ENCODE measurements at regions not wholly inside any gene's neighbourhood (a gene's known extent, or its start where the extent isn't known, plus 50 kb on each side); places are given as distances from the start of the nearest gene placed in this dataset.

DNA sequence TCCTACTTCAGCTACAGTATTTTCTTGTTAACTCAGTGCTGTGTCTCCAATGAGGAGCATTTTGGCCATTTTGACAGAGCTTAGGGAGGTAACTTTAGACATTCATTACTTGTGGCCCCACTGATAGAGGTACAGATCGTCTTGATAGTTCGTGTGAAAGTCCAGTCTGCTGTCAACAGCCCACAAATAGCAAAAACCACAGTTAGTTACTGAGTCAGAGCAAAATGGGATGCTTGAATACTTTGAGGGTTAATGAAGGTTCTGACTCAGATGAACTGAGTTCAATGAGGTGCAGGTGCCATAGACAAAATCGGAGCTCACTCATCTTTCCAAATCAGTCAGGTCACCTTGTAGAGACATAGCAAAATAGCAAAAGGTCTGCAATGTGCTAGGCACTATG, 163.1 kb upstream of the TLE4 start:
- no peak for DNase-seq (ENCODE audit: low spot score)
- no peaks in the 10 kb centered on the region for H3F3A ChIP-seq (ENCODE audit: low read depth)
- H3K36me3 ChIP-seq = no peaks in the 10 kb centered on the region
- Mint-ChIP-seq H3K9me3 (peaks cover 3% of the 10 kb centered on the region), H3K36me3 (no peaks in the 10 kb centered on the region), H3K4me1 (no peaks in the 10 kb centered on the region), H3K27me3 (ENCODE audit: insufficient read depth, low read depth) (no peaks in the 10 kb centered on the region), H3K4me3 (no peak overlapping the region), H3K27ac (no peak overlapping the region)
- H3K27me3 ChIP-seq = no peaks in the 10 kb centered on the region
- H3K4me3 ChIP-seq = no peak overlapping the region
- H3K79me2 ChIP-seq (ENCODE audit: low read depth) = no peaks in the 10 kb centered on the region
- no peaks in the 10 kb centered on the region for H3K9me3 ChIP-seq (ENCODE audit: low read depth)
- H3K4me1 ChIP-seq = no peaks in the 10 kb centered on the region
- no peak overlapping the region for H3K4me2 ChIP-seq
- no peak overlapping the region for H3K9ac ChIP-seq
- TF ChIP-seq, protein P1, sequence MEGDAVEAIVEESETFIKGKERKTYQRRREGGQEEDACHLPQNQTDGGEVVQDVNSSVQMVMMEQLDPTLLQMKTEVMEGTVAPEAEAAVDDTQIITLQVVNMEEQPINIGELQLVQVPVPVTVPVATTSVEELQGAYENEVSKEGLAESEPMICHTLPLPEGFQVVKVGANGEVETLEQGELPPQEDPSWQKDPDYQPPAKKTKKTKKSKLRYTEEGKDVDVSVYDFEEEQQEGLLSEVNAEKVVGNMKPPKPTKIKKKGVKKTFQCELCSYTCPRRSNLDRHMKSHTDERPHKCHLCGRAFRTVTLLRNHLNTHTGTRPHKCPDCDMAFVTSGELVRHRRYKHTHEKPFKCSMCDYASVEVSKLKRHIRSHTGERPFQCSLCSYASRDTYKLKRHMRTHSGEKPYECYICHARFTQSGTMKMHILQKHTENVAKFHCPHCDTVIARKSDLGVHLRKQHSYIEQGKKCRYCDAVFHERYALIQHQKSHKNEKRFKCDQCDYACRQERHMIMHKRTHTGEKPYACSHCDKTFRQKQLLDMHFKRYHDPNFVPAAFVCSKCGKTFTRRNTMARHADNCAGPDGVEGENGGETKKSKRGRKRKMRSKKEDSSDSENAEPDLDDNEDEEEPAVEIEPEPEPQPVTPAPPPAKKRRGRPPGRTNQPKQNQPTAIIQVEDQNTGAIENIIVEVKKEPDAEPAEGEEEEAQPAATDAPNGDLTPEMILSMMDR (IDR thresholded peaks at IDR 0.05) = no peak
- no peak for TF ChIP-seq EZH2 (IDR thresholded peaks at IDR 0.05)
- TF ChIP-seq EZH2phosphoT487 (IDR thresholded peaks at IDR 0.05) = no peak
- no peak overlapping the region for H3K27ac ChIP-seq
- no peak overlapping the region for H2AFZ ChIP-seq (replicated peaks)
- no peaks in the 10 kb centered on the region for H4K20me1 ChIP-seq (ENCODE audit: low read depth)

DNA sequence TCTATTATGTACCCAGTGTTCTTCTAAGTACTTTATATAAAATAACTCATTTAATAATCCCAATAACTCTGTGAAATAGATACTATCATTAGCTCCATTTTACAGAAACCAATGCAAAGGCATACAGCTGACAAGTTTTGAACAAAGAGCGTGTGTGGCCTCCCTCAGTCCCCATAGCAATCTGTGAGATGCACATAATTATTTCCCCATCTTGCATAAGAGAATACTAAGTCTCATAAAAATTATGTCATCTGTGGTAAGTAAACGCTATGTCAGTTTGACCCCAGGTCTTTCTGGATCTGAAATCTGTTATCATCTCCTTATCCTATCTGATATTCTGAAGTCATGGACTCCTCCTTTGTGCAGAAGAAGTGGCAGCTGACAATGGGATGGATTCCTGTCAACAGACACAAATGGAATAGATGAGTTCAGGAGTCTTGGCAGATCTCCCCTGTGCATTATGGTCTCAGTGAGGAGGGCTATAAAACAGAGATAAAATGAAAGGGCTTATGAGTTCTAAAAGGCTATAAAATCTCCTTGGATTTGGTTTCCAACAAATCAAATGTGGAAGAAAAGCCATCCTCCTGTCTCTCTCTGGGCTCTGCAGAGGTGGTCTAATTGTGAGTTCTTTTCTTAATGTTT, 162.5 kb upstream of the TLE4 start:
- Histone ChIP-seq H2AFZ (replicated peaks) (no peak overlapping the region), H3K27ac (no peak overlapping the region), H4K20me1 (ENCODE audit: low read depth) (no peaks in the 10 kb centered on the region), H3K27me3 (no peaks in the 10 kb centered on the region), H3K9me3 (ENCODE audit: low read depth) (no peaks in the 10 kb centered on the region), H3K4me3 (no peak overlapping the region), H3K36me3 (no peaks in the 10 kb centered on the region), H3K79me2 (ENCODE audit: low read depth) (no peaks in the 10 kb centered on the region), H3K4me1 (no peaks in the 10 kb centered on the region), H3K4me2 (no peak overlapping the region), H3K9ac (no peak overlapping the region), H3F3A (ENCODE audit: low read depth) (no peaks in the 10 kb centered on the region)
- H3K27ac Mint-ChIP-seq = no peak overlapping the region
- no peaks in the 10 kb centered on the region for H3K36me3 Mint-ChIP-seq
- no peak overlapping the region for H3K4me3 Mint-ChIP-seq
- H3K9me3 Mint-ChIP-seq = peaks cover 3% of the 10 kb centered on the region
- TF ChIP-seq, protein P1 (IDR thresholded peaks at IDR 0.05) = no peak
- TF ChIP-seq EZH2 (IDR thresholded peaks at IDR 0.05) = no peak
- TF ChIP-seq EZH2phosphoT487 (IDR thresholded peaks at IDR 0.05) = no peak
- DNase-seq (ENCODE audit: low spot score) = no peak
- H3K27me3 Mint-ChIP-seq (ENCODE audit: insufficient read depth, low read depth) = no peaks in the 10 kb centered on the region
- H3K4me1 Mint-ChIP-seq = no peaks in the 10 kb centered on the region

DNA sequence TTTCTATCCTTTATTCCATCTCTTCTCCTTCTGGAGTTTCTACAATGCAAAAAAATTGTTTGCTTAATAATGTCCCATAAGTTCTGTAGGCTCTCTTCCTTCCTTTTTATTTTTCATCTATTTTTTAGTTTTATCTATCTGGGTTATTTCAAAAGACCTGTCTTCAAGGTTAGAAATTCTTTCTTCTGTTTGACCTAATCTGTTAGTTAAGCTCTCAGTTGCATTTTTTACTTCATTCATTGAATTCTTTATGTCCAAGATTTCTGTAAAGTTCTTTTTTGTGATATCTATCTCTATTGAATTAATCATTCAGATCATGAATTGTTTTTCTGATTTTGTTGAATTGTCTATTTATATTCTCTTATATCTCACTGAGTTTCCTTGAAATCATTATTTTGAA, 145.9 kb upstream of the TLE4 start:
- Mint-ChIP-seq H3K9me3 (peaks cover 41% of the 10 kb centered on the region), H3K27ac (no peak overlapping the region), H3K27me3 (ENCODE audit: insufficient read depth, low read depth) (peaks cover 3% of the 10 kb centered on the region), H3K4me1 (peaks cover 8% of the 10 kb centered on the region), H3K4me3 (no peak overlapping the region), H3K36me3 (peaks cover 10% of the 10 kb centered on the region)
- H2AFZ ChIP-seq (replicated peaks) = no peak overlapping the region
- H3K4me1 ChIP-seq = no peaks in the 10 kb centered on the region
- H3K27me3 ChIP-seq = no peaks in the 10 kb centered on the region
- H3K36me3 ChIP-seq = no peaks in the 10 kb centered on the region
- no peak overlapping the region for H3K4me2 ChIP-seq
- no peak overlapping the region for H3K4me3 ChIP-seq
- H4K20me1 ChIP-seq (ENCODE audit: low read depth) = no peaks in the 10 kb centered on the region
- TF ChIP-seq EZH2 (IDR thresholded peaks at IDR 0.05) (no peak), EZH2phosphoT487 (IDR thresholded peaks at IDR 0.05) (no peak)
- TF ChIP-seq, protein P1 (IDR thresholded peaks at IDR 0.05) = no peak
- H3F3A ChIP-seq (ENCODE audit: low read depth) = no peaks in the 10 kb centered on the region
- peaks cover 5% of the 10 kb centered on the region for H3K9me3 ChIP-seq (ENCODE audit: low read depth)
- no peak overlapping the region for H3K27ac ChIP-seq
- no peak for DNase-seq (ENCODE audit: low spot score)
- no peaks in the 10 kb centered on the region for H3K79me2 ChIP-seq (ENCODE audit: low read depth)
- H3K9ac ChIP-seq = no peak overlapping the region
